DOHH2 (cell line): ENCODE measurements at regions not wholly inside any gene's neighbourhood (a gene's known extent, or its start where the extent isn't known, plus 50 kb on each side); places are given as distances from the start of the nearest gene placed in this dataset.

Source experiments
- H3F3A ChIP-seq: fragments of 200-600 bp; sonication (generic), shearing (Covaris generic); 2 replicates; pipeline ENCODE4 v1.6.0; 2016; ENCODE audit warnings: antibody characterized with exemption, mild to moderate bottlenecking; ENCODE audit not compliant: control insufficient read depth, insufficient read depth
- H3K27ac ChIP-seq: fragments of 200-600 bp; sonication (generic); 2 replicates; pipeline ENCODE4 v1.5.1; 2014; ENCODE audit warnings: low read depth, mild to moderate bottlenecking, low read length, moderate library complexity
- H3K27me3 ChIP-seq: fragments of 200-600 bp; sonication (generic); 2 replicates; pipeline ENCODE4 v1.6.1; 2014; ENCODE audit warnings: mild to moderate bottlenecking, low read length, mixed read lengths; ENCODE audit not compliant: control insufficient read depth
- H3K36me3 ChIP-seq: fragments of 200-600 bp; sonication (generic); 2 replicates; pipeline ENCODE4 v1.6.1; 2014; ENCODE audit warnings: mild to moderate bottlenecking, low read length, moderate library complexity, mixed read lengths; ENCODE audit not compliant: control insufficient read depth
- H3K4me1 ChIP-seq: fragments of 200-600 bp; sonication (generic); 2 replicates; pipeline ENCODE4 v1.6.1; 2014; ENCODE audit warnings: mild to moderate bottlenecking, low read length, mixed read lengths; ENCODE audit not compliant: control insufficient read depth
- H3K4me2 ChIP-seq: fragments of 200-600 bp; sonication (generic); 2 replicates; pipeline ENCODE4 v1.6.0; 2014; ENCODE audit warnings: mild to moderate bottlenecking, low read length, moderate library complexity
- H3K4me3 ChIP-seq: fragments of 200-600 bp; sonication (generic); 2 replicates; pipeline ENCODE4 v1.5.1; 2014; ENCODE audit warnings: mild to moderate bottlenecking, low read length, mixed read lengths
- H3K79me2 ChIP-seq: fragments of 200-600 bp; sonication (generic); 2 replicates; pipeline ENCODE4 v1.6.1; 2014; ENCODE audit warnings: mild to moderate bottlenecking, low read length, mixed read lengths; ENCODE audit not compliant: control insufficient read depth
- H3K9me2 ChIP-seq: fragments of 200-600 bp; sonication (generic); replicated peaks from 2 replicates; pipeline ENCODE4 v1.6.1; 2014; ENCODE audit warnings: mild to moderate bottlenecking, low read length, mixed read lengths; ENCODE audit not compliant: control insufficient read depth
- H3K9me3 ChIP-seq: fragments of 200-600 bp; sonication (generic); 2 replicates; pipeline ENCODE4 v1.6.1; 2014; ENCODE audit warnings: antibody characterized with exemption, low read length, mixed read lengths; ENCODE audit not compliant: control insufficient read depth, insufficient read depth
- H4K20me1 ChIP-seq: fragments of 200-600 bp; sonication (generic); 2 replicates; pipeline ENCODE4 v1.6.0; 2014; ENCODE audit warnings: low read depth, mild to moderate bottlenecking, antibody characterized with exemption, low read length, moderate library complexity; ENCODE audit not compliant: control insufficient read depth, insufficient read depth
- EZH2phosphoT487 ChIP-seq: fragments of 200-600 bp; sonication (generic); IDR thresholded peaks from 2 replicates; pipeline ENCODE4 v1.6.1; 2017; ENCODE audit warnings: borderline replicate concordance, mild to moderate bottlenecking, antibody characterized with exemption, low read length, moderate library complexity, mixed read lengths
- TF ChIP-seq, protein P1 (sequence below): fragments of 200-600 bp; sonication (generic); IDR thresholded peaks from one replicate; pipeline ENCODE4 v1.5.1; 2014; ENCODE audit warnings: antibody characterized with exemption, mild to moderate bottlenecking, low read depth, low read length; ENCODE audit not compliant: poor library complexity, severe bottlenecking

- Histone ChIP-seq H3K27me3 (no peaks in the 10 kb centered on the region), H4K20me1 (no peaks in the 10 kb centered on the region)
These were observed 234.2 kb upstream of the DMAC1 start for GRCh38 chr9:8033794-8034193.

GRCh38 chr9:8030095-8030494 lies 230.5 kb upstream of the DMAC1 start:
- Histone ChIP-seq H3K9me2 (no peaks in the 10 kb centered on the region), H3K79me2 (no peaks in the 10 kb centered on the region), H3K27ac (no peak overlapping the region), H3K4me2 (no peak overlapping the region), H3K4me3 (no peak overlapping the region), H3F3A (no peaks in the 10 kb centered on the region), H3K4me1 (peaks cover 5% of the 10 kb centered on the region), H3K9me3 (no peaks in the 10 kb centered on the region), H3K36me3 (no peaks in the 10 kb centered on the region), H4K20me1 (no peaks in the 10 kb centered on the region), H3K27me3 (no peaks in the 10 kb centered on the region)
- TF ChIP-seq, protein P1, sequence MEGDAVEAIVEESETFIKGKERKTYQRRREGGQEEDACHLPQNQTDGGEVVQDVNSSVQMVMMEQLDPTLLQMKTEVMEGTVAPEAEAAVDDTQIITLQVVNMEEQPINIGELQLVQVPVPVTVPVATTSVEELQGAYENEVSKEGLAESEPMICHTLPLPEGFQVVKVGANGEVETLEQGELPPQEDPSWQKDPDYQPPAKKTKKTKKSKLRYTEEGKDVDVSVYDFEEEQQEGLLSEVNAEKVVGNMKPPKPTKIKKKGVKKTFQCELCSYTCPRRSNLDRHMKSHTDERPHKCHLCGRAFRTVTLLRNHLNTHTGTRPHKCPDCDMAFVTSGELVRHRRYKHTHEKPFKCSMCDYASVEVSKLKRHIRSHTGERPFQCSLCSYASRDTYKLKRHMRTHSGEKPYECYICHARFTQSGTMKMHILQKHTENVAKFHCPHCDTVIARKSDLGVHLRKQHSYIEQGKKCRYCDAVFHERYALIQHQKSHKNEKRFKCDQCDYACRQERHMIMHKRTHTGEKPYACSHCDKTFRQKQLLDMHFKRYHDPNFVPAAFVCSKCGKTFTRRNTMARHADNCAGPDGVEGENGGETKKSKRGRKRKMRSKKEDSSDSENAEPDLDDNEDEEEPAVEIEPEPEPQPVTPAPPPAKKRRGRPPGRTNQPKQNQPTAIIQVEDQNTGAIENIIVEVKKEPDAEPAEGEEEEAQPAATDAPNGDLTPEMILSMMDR = no peak
- no peak for TF ChIP-seq EZH2phosphoT487

More at GRCh38 chr9:8033794-8034193, 234.2 kb upstream of the DMAC1 start:
- Histone ChIP-seq H3K36me3 (no peaks in the 10 kb centered on the region), H3K9me2 (no peaks in the 10 kb centered on the region), H3K79me2 (no peaks in the 10 kb centered on the region), H3K4me1 (peaks cover 13% of the 10 kb centered on the region), H3F3A (no peaks in the 10 kb centered on the region), H3K4me2 (no peak overlapping the region), H3K27ac (no peak overlapping the region), H3K9me3 (peaks cover 26% of the 10 kb centered on the region), H3K4me3 (no peak overlapping the region)
- TF ChIP-seq, protein P1 = no peak
- TF ChIP-seq EZH2phosphoT487 = no peak

DNA sequence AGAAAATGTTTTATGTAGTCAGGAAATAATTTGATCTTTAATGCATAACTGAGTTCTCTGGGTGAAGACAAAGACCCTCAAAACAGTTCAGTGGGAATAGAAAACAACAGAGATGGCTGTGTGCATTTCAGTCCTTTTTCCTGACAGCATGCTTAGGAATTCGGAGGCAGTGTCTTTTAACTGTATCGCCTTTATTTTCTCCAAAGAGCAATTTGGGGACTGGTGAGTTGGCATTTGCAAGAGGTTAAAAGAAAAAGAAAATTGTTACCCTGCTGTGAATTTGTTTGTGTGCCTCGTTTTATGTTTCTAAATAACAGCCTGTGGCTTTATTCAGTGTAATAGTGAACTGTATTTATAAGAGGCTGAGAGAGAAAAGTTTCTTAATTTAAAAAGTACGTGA lies 227.8 kb upstream of the DMAC1 start:
- Histone ChIP-seq H3K9me2 (no peaks in the 10 kb centered on the region), H3K9me3 (peaks cover 4% of the 10 kb centered on the region; the same call in 1 of the 2 replicates), H4K20me1 (no peaks in the 10 kb centered on the region), H3K4me2 (no peak overlapping the region), H3F3A (no peaks in the 10 kb centered on the region), H3K27ac (no peak overlapping the region), H3K4me1 (peaks cover 5% of the 10 kb centered on the region), H3K79me2 (no peaks in the 10 kb centered on the region), H3K4me3 (no peak overlapping the region), H3K27me3 (no peaks in the 10 kb centered on the region), H3K36me3 (no peaks in the 10 kb centered on the region)
- TF ChIP-seq, protein P1 = no peak
- TF ChIP-seq EZH2phosphoT487 = no peak
